SH-SY5Y (cell line): ENCODE measurements at regions not wholly inside any gene's neighbourhood (a gene's known extent, or its start where the extent isn't known, plus 50 kb on each side); places are given as distances from the start of the nearest gene placed in this dataset.

Experiments used
- GATA2 ChIP-seq: IDR thresholded peaks from 2 replicates; pipeline ENCODE4 v1.6.1; 2011; ENCODE audit warnings: mild to moderate bottlenecking, low read depth, low read length
- GATA3 ChIP-seq: IDR thresholded peaks from 2 replicates; pipeline ENCODE4 v1.6.1; 2011; ENCODE audit warnings: low read depth, mild to moderate bottlenecking, low read length, moderate library complexity

DNA sequence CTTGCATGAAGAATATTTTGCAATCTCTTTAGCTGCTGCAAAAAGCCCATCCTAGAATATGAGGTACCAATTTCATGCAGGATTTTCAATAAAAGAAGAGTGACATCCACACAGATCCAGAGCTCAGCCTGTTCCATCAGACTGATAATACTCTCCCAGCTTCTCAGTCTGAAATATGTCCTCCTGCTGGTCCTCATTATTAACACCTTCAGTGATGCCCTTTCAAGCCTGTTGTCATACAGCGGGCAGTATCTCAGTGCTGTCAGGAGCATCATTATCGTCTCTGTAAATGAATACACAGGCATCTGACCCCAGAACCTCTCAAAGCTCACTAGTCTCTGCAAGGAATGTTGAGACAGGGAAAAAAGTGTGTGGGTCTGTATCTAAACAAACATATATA is 1387.8 kb downstream of the OTOL1 start:
- TF ChIP-seq GATA2 (no peak), GATA3 (no peak)
